Vagina (tissue), 2 donors: ENCODE measurements at regions not wholly inside any gene's neighbourhood (a gene's known extent, or its start where the extent isn't known, plus 50 kb on each side); places are given as distances from the start of the nearest gene placed in this dataset.
"Not testable (repeated sequence)": the region's sequence is repeated elsewhere in the genome, so short reads cannot be mapped to it uniquely, and the experiment has no call there.

Source experiments
- DNase-seq, 2 donors: peaks; one replicate each; pipeline ENCODE4 v3.0.0-alpha.2; 2017; ENCODE audit errors: extremely low spot score in 2 of 2
- H3K27ac ChIP-seq: fragments of 200-600 bp; sonication (generic); one replicate; pipeline ENCODE4 v1.5.1; 2019
- H3K27me3 ChIP-seq: fragments of 200-600 bp; sonication (generic); one replicate; pipeline ENCODE4 v1.5.1; 2019
- H3K36me3 ChIP-seq, 2 donors: fragments of 200-600 bp; sonication (generic); one replicate each; pipeline ENCODE4 v1.5.1; 2017 to 2019
- H3K4me1 ChIP-seq: fragments of 200-600 bp; sonication (generic); one replicate; pipeline ENCODE4 v1.5.1; 2019
- H3K4me3 ChIP-seq, 2 donors: fragments of 200-600 bp; sonication (generic); 1 replicate in 1 of 2; 2 replicates in 1 of 2; pipeline ENCODE4 v1.5.1; 2016 to 2019
- H3K9me3 ChIP-seq: fragments of 200-600 bp; sonication (generic); one replicate; pipeline ENCODE4 v1.5.1; 2019
- CTCF ChIP-seq, 3 experiments: fragments of 450-650 bp in 2 of 3; fragments of 200-600 bp in 1 of 3; sonication (generic) in 1 of 3; IDR thresholded peaks; one replicate each; pipeline ENCODE4 v1.5.1; 2017 to 2019; ENCODE audit warnings: antibody characterized with exemption in 3 of 3, mild to moderate bottlenecking in 2 of 3, moderate library complexity in 2 of 3
- POLR2A ChIP-seq, 2 donors: fragments of 450-650 bp; IDR thresholded peaks; one replicate each; pipeline ENCODE4 v1.6.1; 2017; ENCODE audit warnings: antibody characterized with exemption in 2 of 2, mild to moderate bottlenecking in 2 of 2, moderate library complexity in 2 of 2
- POLR2AphosphoS5 ChIP-seq, 2 donors: sonication (generic); formaldehyde crosslinking; IDR thresholded peaks; one replicate each; pipeline ENCODE4 v1.9.0; 2017; ENCODE audit warnings: antibody characterized with exemption in 2 of 2, mild to moderate bottlenecking in 2 of 2, low read depth in 1 of 2; ENCODE audit not compliant: insufficient read depth in 1 of 2
- intact Hi-C: fragments of 100-400 bp; cut with DNase I; formaldehyde crosslinking; loops from one replicate; pipeline ENCODE4 v1.15.1; 2023

GRCh38 chr10:31239961-31240360 is 79.1 kb upstream of the ZEB1 start:
- H3K9me3 ChIP-seq: no peaks in the 10 kb centered on the region
- no peak for TF ChIP-seq POLR2A (IDR thresholded peaks at IDR 0.05)
- TF ChIP-seq POLR2AphosphoS5 (IDR thresholded peaks at IDR 0.05; ENCODE audit: insufficient read depth in 1 of 2, low read depth in 1 of 2): no peak
- TF ChIP-seq CTCF (IDR thresholded peaks at IDR 0.05): no peak
- H3K4me3 ChIP-seq: no peak overlapping the region
- intact Hi-C loops: no loop called here
- no peaks in the 10 kb centered on the region for H3K36me3 ChIP-seq
- H3K27me3 ChIP-seq: no peaks in the 10 kb centered on the region
- H3K4me1 ChIP-seq: no peaks in the 10 kb centered on the region
- H3K27ac ChIP-seq: no peak overlapping the region
- DNase-seq: no peak

- peak in 1 of 2 donors; percentile 83 for DNase-seq
- H3K27ac ChIP-seq: no peak overlapping the region
- no peak overlapping the region for H3K4me3 ChIP-seq
- no peaks in the 10 kb centered on the region for H3K27me3 ChIP-seq
- intact Hi-C loops: no loop called here
- no peaks in the 10 kb centered on the region for H3K36me3 ChIP-seq
- TF ChIP-seq CTCF (IDR thresholded peaks at IDR 0.05) (no peak), POLR2A (IDR thresholded peaks at IDR 0.05) (no peak), POLR2AphosphoS5 (IDR thresholded peaks at IDR 0.05; ENCODE audit: insufficient read depth in 1 of 2, low read depth in 1 of 2) (no peak)
- H3K9me3 ChIP-seq: no peaks in the 10 kb centered on the region
- H3K4me1 ChIP-seq: no peaks in the 10 kb centered on the region
These were observed 76.1 kb upstream of the ZEB1 start for GRCh38 chr10:31242902-31243301.

- H3K36me3 ChIP-seq, H3K4me3 ChIP-seq, DNase-seq, H3K9me3 ChIP-seq, H3K27me3 ChIP-seq, H3K27ac ChIP-seq, H3K4me1 ChIP-seq, intact Hi-C loops: not testable (repeated sequence)
These were observed 67.9 kb upstream of the ZEB1 start for GRCh38 chr10:31251118-31251517.

DNA sequence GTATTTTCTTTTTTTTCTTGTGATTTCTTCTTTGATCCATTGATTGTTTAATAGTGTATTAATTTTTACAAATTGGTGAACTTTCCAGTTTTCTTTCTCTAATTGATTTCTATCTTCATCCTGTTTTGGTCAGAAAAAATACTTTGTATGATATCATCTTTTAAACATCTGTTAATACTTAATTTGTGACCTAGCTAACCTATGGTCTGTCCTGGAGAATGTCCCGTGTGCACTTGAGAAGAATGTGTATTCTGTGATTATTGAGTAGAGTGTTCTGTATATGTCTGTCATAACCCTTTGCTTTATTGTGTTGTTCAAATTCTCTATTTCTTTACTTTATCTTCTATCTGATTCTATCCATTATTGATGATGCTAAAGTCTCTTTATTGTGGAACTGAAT is 65.8 kb upstream of the ZEB1 start:
- Histone ChIP-seq H3K4me3 (no peak overlapping the region), H3K9me3 (no peaks in the 10 kb centered on the region), H3K27ac (no peak overlapping the region), H3K4me1 (no peaks in the 10 kb centered on the region), H3K27me3 (no peaks in the 10 kb centered on the region), H3K36me3 (no peaks in the 10 kb centered on the region)
- TF ChIP-seq POLR2A (IDR thresholded peaks at IDR 0.05) (no peak), CTCF (IDR thresholded peaks at IDR 0.05) (no peak), POLR2AphosphoS5 (IDR thresholded peaks at IDR 0.05; ENCODE audit: insufficient read depth in 1 of 2, low read depth in 1 of 2) (no peak)
- no peak for DNase-seq
- intact Hi-C loops: no loop called here

DNA sequence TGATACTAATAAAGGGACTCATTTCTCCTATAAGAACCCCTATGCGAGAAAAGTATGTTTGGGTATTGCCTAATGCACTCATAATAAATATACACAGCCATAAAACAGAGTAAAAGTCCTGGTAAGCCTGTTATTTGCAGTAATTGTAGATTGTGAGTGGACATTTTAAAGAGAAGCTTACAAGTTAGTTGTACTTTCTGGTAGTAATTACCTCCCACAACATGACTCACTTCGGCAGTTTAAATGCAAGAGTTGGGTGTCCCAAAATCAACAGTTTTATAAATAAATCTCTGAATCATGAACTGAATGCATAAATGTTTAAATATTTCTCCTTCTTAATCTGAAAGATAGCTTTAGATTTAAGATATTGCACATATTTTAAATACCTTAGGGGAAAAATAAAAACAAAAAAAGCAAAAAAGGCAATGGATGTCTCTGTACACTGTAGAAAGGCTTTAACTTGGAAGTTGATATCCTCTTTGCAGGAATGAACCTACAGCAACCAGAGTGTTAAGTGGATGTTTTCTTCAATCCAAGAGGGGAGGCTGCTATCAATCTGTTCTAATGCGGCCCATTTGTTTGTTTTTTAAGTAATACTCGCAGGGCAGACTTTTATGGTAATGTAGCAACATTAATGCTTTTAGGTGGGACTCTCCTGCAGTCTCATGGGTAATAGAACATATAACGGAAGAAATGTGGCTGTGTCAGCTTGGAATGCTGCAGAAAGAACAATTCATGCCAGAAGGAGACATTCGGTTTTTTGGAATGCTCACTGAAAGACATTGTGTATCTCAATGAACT is 57.3 kb upstream of the ZEB1 start:
- Histone ChIP-seq H3K4me1 (peaks cover 9% of the 10 kb centered on the region), H3K36me3 (no peaks in the 10 kb centered on the region), H3K27me3 (no peaks in the 10 kb centered on the region), H3K27ac (peak overlapping the region; percentile 27), H3K9me3 (no peaks in the 10 kb centered on the region), H3K4me3 (no peak overlapping the region)
- intact Hi-C loops: no loop called here
- no peak for DNase-seq
- no peak for TF ChIP-seq CTCF (IDR thresholded peaks at IDR 0.05)
- TF ChIP-seq POLR2A (IDR thresholded peaks at IDR 0.05): no peak
- no peak for TF ChIP-seq POLR2AphosphoS5 (IDR thresholded peaks at IDR 0.05; ENCODE audit: insufficient read depth in 1 of 2, low read depth in 1 of 2)
